ENCODE measurements at regions not wholly inside any gene's neighbourhood (a gene's known extent, or its start where the extent isn't known, plus 50 kb on each side); places are given as distances from the start of the nearest gene placed in this dataset.

GRCh38 chr20:4597215-4597614 is 89.0 kb upstream of the PRNP start:
- no peak for DNase-seq

GRCh38 chr20:4593149-4593525 is 93.1 kb upstream of the PRNP start:
- DNase-seq: no peak

GRCh38 chr20:4592316-4593148 is 93.7 kb upstream of the PRNP start:
- DNase-seq: peak; percentile 66

GRCh38 chr20:4591975-4592315 is 94.3 kb upstream of the PRNP start:
- DNase-seq: no peak

- DNase-seq: no peak
These were observed 100.5 kb upstream of the PRNP start for GRCh38 chr20:4585758-4586157.

GRCh38 chr20:4585104-4585753 is 101.0 kb upstream of the PRNP start:
- no peak for DNase-seq

- no peak for DNase-seq
These were observed 101.7 kb upstream of the PRNP start for GRCh38 chr20:4584510-4584909.

- DNase-seq: no peak
These were observed 104.4 kb upstream of the PRNP start for GRCh38 chr20:4581838-4582237.

GRCh38 chr20:4578375-4578774 is 107.9 kb upstream of the PRNP start:
- DNase-seq: no peak

- DNase-seq: no peak
These were observed 111.9 kb upstream of the PRNP start for GRCh38 chr20:4574356-4574690.

- no peak for DNase-seq
These were observed 112.5 kb upstream of the PRNP start for GRCh38 chr20:4573564-4574355.

GRCh38 chr20:4571759-4572531 is 114.3 kb upstream of the PRNP start:
- no peak for DNase-seq

- no peak for DNase-seq
These were observed 116.4 kb upstream of the PRNP start for GRCh38 chr20:4569865-4570264.

- no peak for DNase-seq
These were observed 117.2 kb upstream of the PRNP start for GRCh38 chr20:4569092-4569491.

- DNase-seq: no peak
These were observed 117.8 kb upstream of the PRNP start for GRCh38 chr20:4568361-4568959.

- DNase-seq: no peak
These were observed 119.1 kb upstream of the PRNP start for GRCh38 chr20:4567170-4567569.

- no peak for DNase-seq
These were observed 122.7 kb upstream of the PRNP start for GRCh38 chr20:4563534-4563933.

- DNase-seq: no peak
These were observed 123.2 kb upstream of the PRNP start for GRCh38 chr20:4563031-4563430.

GRCh38 chr20:4560667-4561066 is 125.6 kb upstream of the PRNP start:
- DNase-seq: no peak

- DNase-seq: no peak
These were observed 126.3 kb upstream of the PRNP start for GRCh38 chr20:4559906-4560305.

GRCh38 chr20:4559106-4559505 is 127.2 kb upstream of the PRNP start:
- DNase-seq: no peak

- no peak for DNase-seq
These were observed 129.5 kb upstream of the PRNP start for GRCh38 chr20:4556781-4557180.
